ENCODE measurements at regions not wholly inside any gene's neighbourhood (a gene's known extent, or its start where the extent isn't known, plus 50 kb on each side); places are given as distances from the start of the nearest gene placed in this dataset.
"Not testable (repeated sequence)": the region's sequence is repeated elsewhere in the genome, so short reads cannot be mapped to it uniquely, and the experiment has no call there.

- no peaks in the 10 kb centered on the region for H3K9me3 ChIP-seq (ENCODE audit: control insufficient read depth in 1 of 2, low read length in 2 of 2)
- no peaks in the 10 kb centered on the region for H3K36me3 ChIP-seq (ENCODE audit: control insufficient read depth in 1 of 2, insufficient read depth in 2 of 2, low read length in 2 of 2)
- no peak overlapping the region for H3K27ac ChIP-seq (ENCODE audit: low read length)
- H3K4me3 ChIP-seq (ENCODE audit: low read depth in 1 of 2, low read length in 2 of 2), result no peak overlapping the region
- no peaks in the 10 kb centered on the region for H3K27me3 ChIP-seq (ENCODE audit: low read depth, low read length)
- H3K4me1 ChIP-seq (ENCODE audit: control insufficient read depth in 1 of 2, insufficient read depth in 2 of 2, low read length in 2 of 2), result no peaks in the 10 kb centered on the region
Measured at GRCh38 chr7:106535234-106535932, 125.6 kb downstream of the CCDC71L start.

GRCh38 chr7:106534271-106534846, 126.6 kb downstream of the CCDC71L start:
- Histone ChIP-seq H3K36me3 (ENCODE audit: control insufficient read depth in 1 of 2, insufficient read depth in 2 of 2, low read length in 2 of 2) (no peaks in the 10 kb centered on the region), H3K9me3 (ENCODE audit: control insufficient read depth in 1 of 2, low read length in 2 of 2) (no peaks in the 10 kb centered on the region), H3K4me1 (ENCODE audit: control insufficient read depth in 1 of 2, insufficient read depth in 2 of 2, low read length in 2 of 2) (no peaks in the 10 kb centered on the region), H3K27me3 (ENCODE audit: low read depth, low read length) (no peaks in the 10 kb centered on the region), H3K4me3 (ENCODE audit: low read depth in 1 of 2, low read length in 2 of 2) (no peak overlapping the region), H3K27ac (ENCODE audit: low read length) (no peak overlapping the region)

GRCh38 chr7:106530183-106530582, 130.8 kb downstream of the CCDC71L start:
- not testable (repeated sequence) for H3K36me3 ChIP-seq (ENCODE audit: control insufficient read depth in 1 of 2, insufficient read depth in 2 of 2, low read length in 2 of 2); H3K27ac ChIP-seq (ENCODE audit: low read length); H3K4me3 ChIP-seq (ENCODE audit: low read depth in 1 of 2, low read length in 2 of 2); H3K4me1 ChIP-seq (ENCODE audit: control insufficient read depth in 1 of 2, insufficient read depth in 2 of 2, low read length in 2 of 2); H3K9me3 ChIP-seq (ENCODE audit: control insufficient read depth in 1 of 2, low read length in 2 of 2); H3K27me3 ChIP-seq (ENCODE audit: low read depth, low read length)

- H3K27me3 ChIP-seq (ENCODE audit: low read depth, low read length); H3K4me1 ChIP-seq (ENCODE audit: control insufficient read depth in 1 of 2, insufficient read depth in 2 of 2, low read length in 2 of 2); H3K27ac ChIP-seq (ENCODE audit: low read length); H3K4me3 ChIP-seq (ENCODE audit: low read depth in 1 of 2, low read length in 2 of 2); H3K9me3 ChIP-seq (ENCODE audit: control insufficient read depth in 1 of 2, low read length in 2 of 2); H3K36me3 ChIP-seq (ENCODE audit: control insufficient read depth in 1 of 2, insufficient read depth in 2 of 2, low read length in 2 of 2): not testable (repeated sequence)
Measured at GRCh38 chr7:106526617-106527016, 134.3 kb downstream of the CCDC71L start.

GRCh38 chr7:106524690-106525059, 136.3 kb downstream of the CCDC71L start:
- H3K27ac ChIP-seq (ENCODE audit: low read length), result no peak overlapping the region
- H3K27me3 ChIP-seq (ENCODE audit: low read depth, low read length), result no peaks in the 10 kb centered on the region
- H3K36me3 ChIP-seq (ENCODE audit: control insufficient read depth in 1 of 2, insufficient read depth in 2 of 2, low read length in 2 of 2), result no peaks in the 10 kb centered on the region
- H3K4me1 ChIP-seq (ENCODE audit: control insufficient read depth in 1 of 2, insufficient read depth in 2 of 2, low read length in 2 of 2), result no peaks in the 10 kb centered on the region
- no peak overlapping the region for H3K4me3 ChIP-seq (ENCODE audit: low read depth in 1 of 2, low read length in 2 of 2)
- no peaks in the 10 kb centered on the region for H3K9me3 ChIP-seq (ENCODE audit: control insufficient read depth in 1 of 2, low read length in 2 of 2)

GRCh38 chr7:106523482-106523881, 137.5 kb downstream of the CCDC71L start:
- H3K4me1 ChIP-seq (ENCODE audit: control insufficient read depth in 1 of 2, insufficient read depth in 2 of 2, low read length in 2 of 2), result no peaks in the 10 kb centered on the region
- no peaks in the 10 kb centered on the region for H3K36me3 ChIP-seq (ENCODE audit: control insufficient read depth in 1 of 2, insufficient read depth in 2 of 2, low read length in 2 of 2)
- no peak overlapping the region for H3K4me3 ChIP-seq (ENCODE audit: low read depth in 1 of 2, low read length in 2 of 2)
- no peaks in the 10 kb centered on the region for H3K9me3 ChIP-seq (ENCODE audit: control insufficient read depth in 1 of 2, low read length in 2 of 2)
- H3K27me3 ChIP-seq (ENCODE audit: low read depth, low read length), result no peaks in the 10 kb centered on the region
- H3K27ac ChIP-seq (ENCODE audit: low read length), result no peak overlapping the region

- Histone ChIP-seq H3K27ac (ENCODE audit: low read length) (no peak overlapping the region), H3K4me1 (ENCODE audit: control insufficient read depth in 1 of 2, insufficient read depth in 2 of 2, low read length in 2 of 2) (no peaks in the 10 kb centered on the region), H3K36me3 (ENCODE audit: control insufficient read depth in 1 of 2, insufficient read depth in 2 of 2, low read length in 2 of 2) (no peaks in the 10 kb centered on the region), H3K27me3 (ENCODE audit: low read depth, low read length) (no peaks in the 10 kb centered on the region), H3K4me3 (ENCODE audit: low read depth in 1 of 2, low read length in 2 of 2) (no peak overlapping the region), H3K9me3 (ENCODE audit: control insufficient read depth in 1 of 2, low read length in 2 of 2) (no peaks in the 10 kb centered on the region)
Measured at GRCh38 chr7:106522696-106523095, 138.3 kb downstream of the CCDC71L start.

GRCh38 chr7:106521541-106521940, 139.4 kb downstream of the CCDC71L start:
- H3K36me3 ChIP-seq (ENCODE audit: control insufficient read depth in 1 of 2, insufficient read depth in 2 of 2, low read length in 2 of 2), result no peaks in the 10 kb centered on the region
- H3K27ac ChIP-seq (ENCODE audit: low read length), result no peak overlapping the region
- H3K4me3 ChIP-seq (ENCODE audit: low read depth in 1 of 2, low read length in 2 of 2), result no peak overlapping the region
- H3K27me3 ChIP-seq (ENCODE audit: low read depth, low read length), result no peaks in the 10 kb centered on the region
- H3K4me1 ChIP-seq (ENCODE audit: control insufficient read depth in 1 of 2, insufficient read depth in 2 of 2, low read length in 2 of 2), result no peaks in the 10 kb centered on the region
- H3K9me3 ChIP-seq (ENCODE audit: control insufficient read depth in 1 of 2, low read length in 2 of 2), result no peaks in the 10 kb centered on the region

GRCh38 chr7:106520962-106521514, 139.9 kb downstream of the CCDC71L start:
- Histone ChIP-seq H3K36me3 (ENCODE audit: control insufficient read depth in 1 of 2, insufficient read depth in 2 of 2, low read length in 2 of 2) (no peaks in the 10 kb centered on the region), H3K9me3 (ENCODE audit: control insufficient read depth in 1 of 2, low read length in 2 of 2) (no peaks in the 10 kb centered on the region), H3K27me3 (ENCODE audit: low read depth, low read length) (no peaks in the 10 kb centered on the region), H3K4me1 (ENCODE audit: control insufficient read depth in 1 of 2, insufficient read depth in 2 of 2, low read length in 2 of 2) (no peaks in the 10 kb centered on the region), H3K27ac (ENCODE audit: low read length) (no peak overlapping the region), H3K4me3 (ENCODE audit: low read depth in 1 of 2, low read length in 2 of 2) (no peak overlapping the region)

- no peak overlapping the region for H3K27ac ChIP-seq (ENCODE audit: low read length)
- no peaks in the 10 kb centered on the region for H3K27me3 ChIP-seq (ENCODE audit: low read depth, low read length)
- H3K4me3 ChIP-seq (ENCODE audit: low read depth in 1 of 2, low read length in 2 of 2), result no peak overlapping the region
- H3K4me1 ChIP-seq (ENCODE audit: control insufficient read depth in 1 of 2, insufficient read depth in 2 of 2, low read length in 2 of 2), result no peaks in the 10 kb centered on the region
- no peaks in the 10 kb centered on the region for H3K36me3 ChIP-seq (ENCODE audit: control insufficient read depth in 1 of 2, insufficient read depth in 2 of 2, low read length in 2 of 2)
- H3K9me3 ChIP-seq (ENCODE audit: control insufficient read depth in 1 of 2, low read length in 2 of 2), result no peaks in the 10 kb centered on the region
Measured at GRCh38 chr7:106518967-106519366, 142.0 kb downstream of the CCDC71L start.

- Histone ChIP-seq H3K27me3 (ENCODE audit: low read depth, low read length) (no peaks in the 10 kb centered on the region), H3K36me3 (ENCODE audit: control insufficient read depth in 1 of 2, insufficient read depth in 2 of 2, low read length in 2 of 2) (no peaks in the 10 kb centered on the region), H3K9me3 (ENCODE audit: control insufficient read depth in 1 of 2, low read length in 2 of 2) (no peaks in the 10 kb centered on the region), H3K4me1 (ENCODE audit: control insufficient read depth in 1 of 2, insufficient read depth in 2 of 2, low read length in 2 of 2) (no peaks in the 10 kb centered on the region), H3K27ac (ENCODE audit: low read length) (no peak overlapping the region), H3K4me3 (ENCODE audit: low read depth in 1 of 2, low read length in 2 of 2) (no peak overlapping the region)
Measured at GRCh38 chr7:106518239-106518638, 142.7 kb downstream of the CCDC71L start.

GRCh38 chr7:106517508-106517907, 143.4 kb downstream of the CCDC71L start:
- Histone ChIP-seq H3K4me3 (ENCODE audit: low read depth in 1 of 2, low read length in 2 of 2) (no peak overlapping the region), H3K9me3 (ENCODE audit: control insufficient read depth in 1 of 2, low read length in 2 of 2) (no peaks in the 10 kb centered on the region), H3K27ac (ENCODE audit: low read length) (no peak overlapping the region), H3K27me3 (ENCODE audit: low read depth, low read length) (no peaks in the 10 kb centered on the region), H3K36me3 (ENCODE audit: control insufficient read depth in 1 of 2, insufficient read depth in 2 of 2, low read length in 2 of 2) (no peaks in the 10 kb centered on the region), H3K4me1 (ENCODE audit: control insufficient read depth in 1 of 2, insufficient read depth in 2 of 2, low read length in 2 of 2) (no peaks in the 10 kb centered on the region)

Data from muscle layer of duodenum (tissue), 2 donors.